Gastroesophageal sphincter (tissue), 3 donors: ENCODE measurements at regions not wholly inside any gene's neighbourhood (a gene's known extent, or its start where the extent isn't known, plus 50 kb on each side); places are given as distances from the start of the nearest gene placed in this dataset.

Experiments
- CTCF ChIP-seq, 4 experiments: fragments of 200-600 bp in 2 of 4; fragments of 450-650 bp in 2 of 4; sonication (generic) in 1 of 4; IDR thresholded peaks; one replicate each; pipeline ENCODE4 v1.5.1; 2017 to 2019; ENCODE audit warnings: antibody characterized with exemption in 4 of 4, mild to moderate bottlenecking in 2 of 4, moderate library complexity in 2 of 4
- EP300 ChIP-seq: sonication (generic); formaldehyde crosslinking; IDR thresholded peaks from one replicate; pipeline ENCODE4 v1.6.1; 2017; ENCODE audit warnings: antibody characterized with exemption, mild to moderate bottlenecking
- POLR2A ChIP-seq, 2 donors: fragments of 450-650 bp; IDR thresholded peaks; one replicate each; pipeline ENCODE4 v1.6.1; 2017; ENCODE audit warnings: antibody characterized with exemption in 2 of 2, mild to moderate bottlenecking in 2 of 2, moderate library complexity in 1 of 2
- POLR2AphosphoS5 ChIP-seq: sonication (generic); formaldehyde crosslinking; IDR thresholded peaks from one replicate; pipeline ENCODE4 v1.6.1; 2017; ENCODE audit warnings: antibody characterized with exemption

DNA sequence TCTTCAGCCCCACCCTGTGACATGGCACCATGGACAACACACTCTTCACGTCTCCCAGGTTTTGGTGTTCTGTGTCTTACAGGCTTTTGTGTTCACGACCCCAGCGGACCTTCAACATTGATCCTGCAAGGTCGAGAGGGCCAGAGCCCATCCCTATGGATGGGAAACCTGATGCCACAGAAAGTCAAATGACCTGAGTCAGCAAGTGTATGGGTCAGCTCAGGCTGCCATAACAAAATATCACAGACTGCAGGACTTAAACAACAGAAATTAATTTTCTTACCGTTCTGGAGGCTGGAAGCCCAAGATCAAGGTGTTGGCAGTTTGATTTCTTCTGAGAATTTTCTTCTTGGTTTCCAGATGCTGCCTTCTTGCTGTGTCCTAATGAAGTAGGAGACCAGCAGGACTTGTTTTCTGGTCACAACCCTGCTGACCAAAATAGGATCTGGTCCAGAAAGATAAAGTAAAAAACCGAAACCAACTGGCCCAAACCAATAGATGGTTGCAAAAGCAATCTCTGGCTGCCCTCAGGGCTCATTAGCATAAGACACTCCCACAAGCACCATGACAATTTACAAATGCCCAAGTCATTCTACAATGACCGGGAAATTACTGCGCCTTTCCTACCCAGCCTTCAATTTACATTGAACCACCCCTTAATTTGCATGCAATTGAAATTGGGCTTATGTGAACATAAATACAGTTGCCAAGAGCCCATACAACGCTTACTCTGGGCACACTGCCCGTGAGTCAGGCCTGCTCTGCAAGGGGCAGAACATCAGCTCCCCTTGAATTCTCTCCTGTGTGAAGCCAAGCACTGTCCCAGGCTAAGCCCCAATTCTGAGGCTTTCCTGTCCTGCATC is 82.9 kb upstream of the SLC22A11 start:
- no peak for TF ChIP-seq CTCF (IDR thresholded peaks at IDR 0.05)
- no peak for TF ChIP-seq POLR2AphosphoS5
- TF ChIP-seq POLR2A (IDR thresholded peaks at IDR 0.05) = no peak
- TF ChIP-seq EP300 = no peak
